GM21360 (cell line): ENCODE measurements at regions not wholly inside any gene's neighbourhood (a gene's known extent, or its start where the extent isn't known, plus 50 kb on each side); places are given as distances from the start of the nearest gene placed in this dataset.

Experiments used
- ATAC-seq: cut with Tn5 transposase; IDR thresholded peaks from one replicate; pipeline ENCODE4 v1.9.1; 2021; ENCODE audit warnings: mild to moderate bottlenecking, moderate library complexity; ENCODE audit not compliant: unreplicated experiment

DNA sequence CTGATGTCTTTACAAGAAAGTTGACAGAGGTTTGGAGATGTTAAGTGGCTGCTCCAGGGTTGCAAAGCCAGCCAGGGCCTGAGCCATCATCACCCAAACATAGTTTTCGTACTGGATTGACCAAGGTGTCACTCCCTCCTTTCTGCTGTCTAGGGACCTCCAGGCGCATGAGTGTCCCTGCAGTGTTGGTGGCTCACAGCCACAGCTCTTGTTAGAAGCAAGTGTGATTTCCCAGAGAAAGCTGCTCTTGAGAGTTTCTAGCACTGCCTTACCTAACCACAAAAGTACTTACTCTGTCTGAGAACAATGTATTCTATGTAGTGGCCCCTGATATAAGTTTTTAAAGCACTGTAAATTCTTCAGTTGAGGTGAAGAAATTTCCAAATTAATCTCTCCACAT is 144.1 kb downstream of the SOX2 start:
- ATAC-seq = no peak

DNA sequence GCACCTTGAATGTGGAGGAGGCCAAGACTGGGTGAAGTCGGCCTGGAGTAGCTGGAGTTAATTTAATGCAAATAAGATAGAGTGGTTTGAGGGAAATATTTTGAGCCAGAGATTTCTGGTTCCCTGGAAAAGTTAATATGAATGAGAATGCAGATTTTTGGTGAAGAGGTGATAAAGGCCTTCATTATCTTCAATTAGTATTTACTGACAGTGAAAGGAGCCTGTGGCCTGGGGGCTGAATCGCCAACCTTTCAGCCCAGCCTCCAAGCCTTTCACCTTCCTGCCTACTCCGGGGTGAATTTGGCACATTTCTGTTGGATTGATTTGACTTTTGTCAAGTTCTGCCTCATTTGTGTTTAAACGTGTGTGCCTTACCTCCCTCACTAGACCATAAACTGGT is 147.8 kb downstream of the SOX2 start:
- ATAC-seq = no peak

DNA sequence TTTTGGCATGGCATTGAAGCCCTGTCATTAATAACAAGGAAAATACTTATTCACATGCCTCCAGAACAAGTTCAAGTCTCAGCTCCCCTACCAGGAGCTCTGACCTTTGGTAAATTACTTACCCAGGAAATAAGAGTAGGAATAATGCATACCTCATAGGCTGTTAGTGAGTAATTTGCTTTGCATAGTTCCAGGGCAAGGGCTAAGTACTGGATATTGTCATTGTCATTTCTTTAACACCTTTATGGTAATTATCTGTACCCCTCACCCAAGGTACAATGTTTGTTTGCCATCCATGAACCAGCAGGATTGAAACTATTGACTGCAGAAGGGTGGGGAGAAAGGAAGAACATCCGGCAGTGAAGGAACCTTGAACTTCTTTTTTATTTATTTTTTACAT is 148.5 kb downstream of the SOX2 start:
- ATAC-seq = no peak

DNA sequence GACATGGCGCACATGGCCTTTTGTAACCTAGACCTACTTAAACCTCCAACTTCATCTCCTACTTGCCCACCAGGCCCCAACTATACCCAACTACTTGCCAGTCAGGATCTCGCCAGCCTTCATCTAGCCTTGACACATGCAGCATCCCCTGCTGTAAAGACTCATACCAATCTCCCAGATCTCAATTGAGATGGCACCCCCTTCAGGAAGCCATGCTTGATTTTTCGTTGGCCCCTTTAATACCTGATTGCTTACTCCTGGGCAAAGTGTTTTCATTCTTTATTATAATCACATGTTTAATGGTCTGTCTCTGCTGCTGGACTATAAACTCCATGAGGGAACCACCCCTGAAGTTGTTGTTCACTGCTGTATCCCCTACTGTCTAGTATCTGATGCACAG is 150.8 kb downstream of the SOX2 start:
- ATAC-seq = no peak

DNA sequence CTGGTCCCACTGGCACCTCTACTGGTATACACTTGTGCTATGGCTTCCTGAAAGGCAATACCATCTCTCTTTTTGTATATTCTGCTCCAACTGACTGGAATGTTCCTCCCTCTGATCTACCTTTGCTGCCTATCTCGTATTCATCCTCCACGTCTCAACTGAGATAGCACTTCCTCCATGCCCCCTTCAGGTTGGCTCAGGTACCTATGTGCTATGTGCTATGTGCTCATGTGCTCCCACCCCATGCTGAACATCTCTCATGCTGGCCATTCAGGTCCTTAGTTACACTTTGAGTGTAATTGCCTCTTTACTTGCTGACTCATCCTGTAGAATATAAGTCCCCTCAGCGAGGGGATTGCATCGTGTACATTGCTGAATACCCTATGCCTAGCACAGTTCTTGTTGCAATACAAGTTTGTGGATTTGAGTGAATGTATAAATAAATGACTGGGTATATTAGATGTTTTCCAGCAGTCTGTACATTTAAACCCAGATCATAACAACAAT is 156.9 kb downstream of the SOX2 start:
- ATAC-seq = no peak

DNA sequence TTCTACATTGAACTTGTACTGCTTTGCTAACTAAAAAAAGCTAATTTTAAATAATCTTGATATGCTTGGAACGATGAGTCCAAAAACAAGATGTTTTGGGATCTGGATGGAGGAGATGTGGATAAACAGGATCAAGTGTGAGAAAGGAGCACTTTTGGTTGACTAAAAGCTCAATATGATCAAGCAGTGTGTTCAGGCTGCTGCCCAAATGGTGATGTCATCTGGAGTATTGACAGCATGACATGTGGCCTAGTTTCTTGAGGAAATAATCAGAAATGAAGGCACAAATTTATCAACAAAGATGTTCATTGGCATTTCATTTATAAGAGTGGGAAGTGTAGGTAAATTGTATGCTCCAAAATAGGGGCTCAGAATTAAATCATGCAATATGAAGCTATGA is 161.2 kb downstream of the SOX2 start:
- no peak for ATAC-seq

DNA sequence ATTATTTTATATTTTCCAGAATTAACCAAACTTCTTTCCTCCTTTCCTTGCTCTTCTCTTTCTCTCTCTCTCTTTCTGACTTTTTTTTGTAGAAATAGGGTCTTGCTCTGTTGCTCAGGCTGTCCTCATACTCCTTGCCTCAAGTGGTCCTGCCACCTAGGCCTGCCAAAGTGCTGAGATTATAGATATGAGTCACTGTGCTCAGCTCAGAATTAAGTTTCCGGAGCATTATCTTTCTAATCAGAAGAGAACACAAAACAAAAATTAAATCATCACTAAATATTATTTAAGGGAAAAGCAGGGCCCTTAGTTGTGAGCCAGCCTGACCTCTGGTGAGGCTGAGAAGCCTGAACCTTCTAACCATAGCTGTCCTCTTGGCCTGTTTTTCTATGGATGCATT is 168.2 kb downstream of the SOX2 start:
- no peak for ATAC-seq

DNA sequence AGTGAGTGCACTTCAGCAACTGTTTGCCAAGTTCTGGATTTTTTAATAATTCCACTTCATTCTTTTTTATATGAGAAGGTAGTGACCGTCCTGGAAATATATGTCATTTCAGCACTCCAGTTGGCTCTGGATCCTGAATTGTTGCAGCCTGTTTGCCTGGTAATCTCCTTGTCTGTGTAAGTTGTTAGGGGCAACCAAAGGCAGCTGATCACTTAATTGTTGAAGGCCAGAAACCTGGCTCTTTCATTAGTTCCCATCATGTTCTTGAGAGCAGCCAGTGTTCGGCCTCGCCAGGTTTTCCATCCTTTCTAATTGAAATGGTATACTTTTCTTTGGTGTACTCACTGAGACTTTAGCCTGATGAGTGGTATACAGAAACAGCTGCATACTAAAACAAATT is 168.6 kb downstream of the SOX2 start:
- no peak for ATAC-seq

DNA sequence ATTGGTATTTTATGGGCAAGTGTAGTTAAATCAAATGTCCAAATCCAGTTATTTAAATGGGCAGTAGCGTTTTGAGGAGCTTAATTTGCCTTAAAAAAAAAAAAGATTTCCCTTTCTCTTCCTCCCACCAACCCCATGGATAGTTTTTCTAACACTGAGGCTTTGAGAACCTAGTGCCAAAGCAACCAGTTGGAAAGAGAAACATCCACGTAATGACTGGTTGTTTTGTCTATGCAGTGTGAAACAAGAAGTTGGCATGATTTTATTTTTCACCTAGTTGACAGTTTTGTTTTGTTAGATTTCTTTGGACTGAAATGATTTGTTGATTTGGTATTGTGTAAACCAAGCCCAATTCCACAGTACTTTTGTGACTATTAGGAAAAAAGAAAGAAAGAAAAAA is 170.0 kb downstream of the SOX2 start:
- no peak for ATAC-seq

DNA sequence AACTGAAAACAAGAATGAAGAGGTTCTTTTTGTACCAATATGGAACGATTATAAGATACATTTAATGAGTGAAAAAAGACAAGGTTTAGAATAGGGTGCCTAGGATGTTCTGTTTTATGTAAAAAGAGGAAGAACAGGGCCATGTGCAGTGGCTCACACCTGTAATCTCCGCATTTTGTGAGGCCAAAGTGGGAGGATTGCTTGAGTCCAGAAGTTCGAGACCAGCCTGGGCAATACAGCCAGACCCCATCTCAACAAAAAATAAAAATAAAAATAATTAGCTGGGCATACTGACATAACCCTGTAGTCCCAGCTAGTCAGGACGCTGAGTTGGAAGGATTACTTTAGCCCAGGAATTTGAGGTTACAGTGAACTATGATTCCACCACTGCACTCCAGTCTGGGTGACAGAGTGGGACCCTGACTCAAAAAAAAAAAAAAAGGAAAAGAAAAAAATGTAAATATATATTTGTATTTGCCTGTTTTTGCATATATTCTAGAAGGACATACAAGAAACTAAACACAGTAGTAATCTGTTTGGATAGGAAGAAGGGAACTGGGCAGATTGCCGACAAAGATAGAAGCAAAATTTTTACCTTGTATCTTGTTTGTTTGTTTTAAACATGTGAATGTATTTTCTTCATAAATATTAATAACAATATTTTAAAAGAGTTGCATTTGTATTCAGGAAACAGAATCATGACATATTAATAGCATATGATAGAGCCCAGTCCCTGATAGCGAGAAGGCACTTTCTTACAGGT is 174.3 kb downstream of the SOX2 start:
- no peak for ATAC-seq

DNA sequence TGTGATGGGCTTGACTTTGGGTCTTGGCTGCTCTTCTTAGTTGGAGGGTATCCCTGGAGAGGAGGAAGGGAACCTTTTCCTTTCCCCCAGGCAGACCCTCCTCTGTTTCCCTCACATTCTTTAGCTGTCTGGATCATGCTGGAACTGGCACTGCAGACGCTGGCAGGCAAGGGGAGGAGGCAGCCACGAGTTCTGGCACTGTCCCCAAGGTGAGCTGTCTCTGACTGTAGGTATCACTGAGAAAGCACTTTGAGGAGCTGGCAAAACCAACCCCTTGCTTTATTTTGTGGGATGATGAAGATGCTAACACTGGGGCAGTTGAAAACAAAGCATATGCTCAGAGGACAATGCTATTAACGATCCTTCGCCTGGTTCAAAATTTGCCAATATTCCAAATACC is 175.0 kb downstream of the SOX2 start:
- ATAC-seq = no peak

DNA sequence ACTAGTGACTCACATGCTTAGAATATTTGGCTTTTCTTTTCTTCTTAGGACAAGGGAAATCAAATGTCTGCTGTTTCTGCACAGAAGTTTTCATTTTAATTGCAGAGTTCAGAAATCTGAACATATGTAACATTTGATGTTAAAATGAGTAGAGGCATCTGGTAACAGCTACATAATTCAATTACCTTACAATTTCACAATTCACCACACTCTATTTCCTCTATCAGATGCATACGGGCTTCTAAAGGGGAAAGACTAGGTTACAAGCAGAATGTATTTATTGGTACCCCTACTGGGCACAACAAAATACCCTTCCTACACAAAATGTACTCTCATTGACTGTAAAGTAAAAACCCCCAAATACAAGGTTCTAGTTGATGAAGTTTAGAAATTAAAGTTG is 176.0 kb downstream of the SOX2 start:
- ATAC-seq = no peak

DNA sequence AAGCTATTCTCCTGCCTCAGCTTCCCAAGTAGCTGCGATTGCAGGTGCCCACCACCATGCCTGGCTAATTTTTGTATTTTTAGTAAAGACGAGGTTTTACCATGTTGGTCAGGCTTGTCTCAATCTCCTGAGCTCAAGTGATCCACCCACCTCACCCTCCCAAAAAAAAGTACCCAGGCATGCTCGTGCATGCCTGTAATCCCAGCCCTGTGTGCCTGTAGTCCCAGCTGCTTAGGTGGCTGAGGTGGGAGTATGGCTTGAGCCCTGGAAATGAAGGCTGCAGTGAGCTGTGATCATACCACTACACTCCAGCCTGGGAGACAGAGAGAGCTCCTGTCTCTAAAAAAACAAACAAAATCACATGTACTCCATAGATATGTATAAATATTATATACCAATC is 176.5 kb downstream of the SOX2 start:
- no peak for ATAC-seq

DNA sequence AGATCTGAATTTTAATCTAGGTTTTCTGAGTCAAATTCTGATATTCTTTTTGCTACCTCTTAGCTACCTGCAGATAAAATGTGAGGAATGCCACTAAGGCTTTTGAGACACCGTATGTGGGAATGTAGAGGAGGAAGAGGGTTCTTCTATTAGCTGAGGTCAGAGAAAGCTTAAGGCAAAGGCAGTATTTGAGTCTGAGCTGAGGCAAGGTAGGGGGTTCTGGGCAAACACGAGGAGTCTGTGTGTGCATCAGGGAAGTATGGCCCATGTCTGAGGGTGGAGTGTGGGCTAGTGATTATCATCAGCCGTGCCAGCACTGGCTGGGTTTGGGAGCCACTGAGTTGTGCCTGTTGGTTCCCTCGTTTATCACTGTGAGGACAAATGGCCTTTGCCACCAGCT is 181.1 kb downstream of the SOX2 start:
- ATAC-seq = no peak

DNA sequence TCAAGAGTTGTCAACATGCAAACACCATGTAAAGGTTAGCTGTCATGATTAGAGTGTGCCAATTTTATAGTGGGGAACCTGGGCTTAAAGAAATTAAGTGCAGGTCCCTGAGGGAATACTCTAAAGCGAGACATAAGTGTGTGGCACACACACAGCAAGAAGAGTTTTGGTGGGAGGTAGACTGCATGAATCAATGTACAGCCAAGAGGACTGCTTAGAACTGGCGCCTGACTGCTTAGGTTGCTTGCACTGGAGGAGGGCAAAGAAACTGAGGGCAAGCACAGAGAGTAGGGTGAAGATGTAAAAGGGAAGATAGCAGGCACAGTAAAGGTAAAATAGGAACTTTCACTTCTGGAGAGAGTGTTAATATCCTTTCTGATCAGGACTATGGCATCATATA is 184.9 kb downstream of the SOX2 start:
- no peak for ATAC-seq

DNA sequence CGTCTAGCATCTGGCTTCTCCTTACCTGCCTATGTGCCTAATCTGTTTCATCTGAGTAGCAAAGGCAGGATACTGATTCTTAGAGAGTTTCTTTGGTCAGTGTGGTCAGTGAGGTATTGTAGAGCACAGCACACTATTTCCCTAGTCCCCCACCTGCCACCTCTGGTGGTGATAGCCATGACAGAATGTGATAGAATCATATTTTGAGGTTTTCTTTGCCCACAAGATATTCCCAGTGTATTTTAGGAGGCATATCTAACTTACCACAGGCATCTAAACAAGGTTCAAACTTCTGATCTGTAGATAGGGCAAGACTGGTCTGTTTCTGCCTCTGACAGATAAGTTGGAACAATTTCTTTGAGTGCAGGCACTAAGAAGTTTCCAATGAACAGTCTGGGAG is 188.0 kb downstream of the SOX2 start:
- ATAC-seq = no peak

DNA sequence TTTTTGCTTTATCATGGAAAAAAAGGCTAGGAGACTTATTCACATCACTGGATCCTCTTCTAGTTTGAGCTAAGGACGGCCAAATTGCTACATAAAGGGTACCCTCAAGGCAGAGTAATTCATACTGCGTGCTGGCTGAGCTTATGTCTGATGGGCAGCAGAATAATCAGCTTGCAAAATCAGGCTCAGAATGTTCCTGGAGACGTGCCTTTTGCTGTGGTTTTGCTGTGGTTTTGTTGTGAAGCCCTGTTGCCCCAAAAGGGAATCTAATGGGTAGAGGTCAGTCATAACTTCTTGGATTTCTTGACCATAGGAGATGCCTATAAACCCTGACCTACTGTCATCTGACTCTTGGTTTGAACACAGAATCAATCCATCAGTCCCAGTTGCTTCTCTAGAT is 189.9 kb downstream of the SOX2 start:
- no peak for ATAC-seq

DNA sequence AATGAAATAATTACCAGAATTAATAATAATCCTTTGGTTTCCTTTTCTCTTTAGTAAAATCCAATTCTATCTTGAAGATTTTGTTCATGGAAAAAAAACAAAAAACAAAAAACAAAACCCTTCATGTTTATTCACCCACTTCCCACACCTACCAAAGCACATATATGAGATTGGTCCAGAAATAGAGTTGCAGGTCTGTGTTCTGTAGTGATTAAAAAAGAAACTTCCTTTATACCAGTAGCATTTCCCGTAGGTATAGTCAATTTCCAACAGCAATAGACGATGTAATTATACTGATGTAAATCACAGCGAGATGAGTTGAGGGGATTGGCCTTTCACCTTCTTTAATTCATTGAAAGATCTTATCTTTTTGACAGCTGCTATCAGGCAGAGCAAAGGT is 194.6 kb downstream of the SOX2 start:
- peak; percentile 72 for ATAC-seq

DNA sequence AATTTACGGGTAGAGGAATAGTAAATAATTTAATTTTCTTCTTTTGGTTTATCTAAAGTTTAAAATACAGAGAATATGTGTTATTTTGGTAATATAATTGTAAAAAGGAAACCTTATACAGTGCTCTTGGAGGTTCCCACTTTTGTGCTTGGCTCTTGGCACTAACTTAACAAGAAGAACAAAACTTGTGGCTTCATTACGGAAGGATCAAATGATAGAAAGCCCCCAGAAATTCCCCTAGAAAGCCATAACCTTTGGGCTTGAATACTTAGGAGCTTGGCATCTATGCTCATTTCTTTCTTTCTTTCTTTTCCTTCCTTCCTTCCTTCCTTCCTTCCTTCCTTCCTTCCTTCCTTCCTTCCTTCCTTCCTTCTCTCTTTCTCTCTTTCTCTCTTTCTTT is 197.5 kb downstream of the SOX2 start:
- no peak for ATAC-seq

DNA sequence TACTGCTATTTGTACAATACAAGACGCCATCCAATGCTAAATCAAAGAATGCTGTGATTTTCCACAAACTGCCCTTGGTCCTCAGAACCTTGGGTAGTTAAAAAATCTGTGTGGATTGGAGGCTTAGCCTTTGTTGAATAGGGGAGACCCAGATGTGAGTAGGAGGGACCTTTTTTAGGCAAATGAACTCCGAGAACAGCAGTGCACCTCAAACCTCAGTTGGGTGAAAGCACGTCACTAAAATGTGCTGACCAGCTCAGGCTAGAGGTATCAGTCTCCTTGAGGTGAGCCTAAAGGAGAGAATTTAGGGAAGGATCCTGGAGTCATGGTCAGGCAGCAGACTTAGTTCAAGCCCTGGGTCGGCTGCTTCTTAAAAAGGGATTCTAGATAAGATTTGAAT is 200.7 kb downstream of the SOX2 start:
- no peak for ATAC-seq

DNA sequence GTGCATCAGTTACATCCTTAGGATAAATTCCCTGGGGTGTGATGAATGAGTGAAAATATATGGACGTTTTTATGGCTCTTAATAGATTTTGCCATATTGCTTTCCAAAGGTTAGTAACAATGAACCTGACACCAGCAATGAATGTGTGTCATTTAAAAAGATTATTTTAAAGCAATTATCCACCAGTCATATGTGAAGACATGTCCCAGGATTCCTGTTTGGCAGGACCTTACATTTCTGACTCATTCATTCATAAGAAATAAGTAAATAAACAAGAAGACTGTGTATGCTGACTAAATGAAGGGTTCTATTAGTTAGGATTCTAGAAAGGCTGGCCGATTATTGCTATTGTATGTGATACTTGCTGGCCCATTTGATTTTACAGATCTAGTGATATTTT is 201.5 kb downstream of the SOX2 start:
- ATAC-seq = no peak

DNA sequence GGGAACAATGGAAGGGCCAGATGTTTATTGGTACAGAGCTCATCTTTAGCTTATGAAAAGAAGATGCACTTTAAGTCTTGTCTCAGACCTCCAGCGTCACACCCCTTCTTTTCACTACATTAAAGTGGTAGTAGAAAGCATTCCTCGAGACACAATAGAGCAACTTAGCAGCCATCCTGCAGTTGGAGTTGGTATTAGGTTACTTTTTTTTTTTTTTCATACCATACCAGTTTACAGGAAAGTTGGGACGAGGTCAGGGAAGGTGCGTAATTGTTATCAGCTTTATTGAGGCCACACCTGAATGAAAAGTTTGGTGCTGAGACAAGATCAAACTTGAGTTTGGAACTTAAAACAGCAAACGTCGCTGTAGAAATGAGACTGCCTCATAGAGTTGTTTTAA is 203.8 kb downstream of the SOX2 start:
- no peak for ATAC-seq

DNA sequence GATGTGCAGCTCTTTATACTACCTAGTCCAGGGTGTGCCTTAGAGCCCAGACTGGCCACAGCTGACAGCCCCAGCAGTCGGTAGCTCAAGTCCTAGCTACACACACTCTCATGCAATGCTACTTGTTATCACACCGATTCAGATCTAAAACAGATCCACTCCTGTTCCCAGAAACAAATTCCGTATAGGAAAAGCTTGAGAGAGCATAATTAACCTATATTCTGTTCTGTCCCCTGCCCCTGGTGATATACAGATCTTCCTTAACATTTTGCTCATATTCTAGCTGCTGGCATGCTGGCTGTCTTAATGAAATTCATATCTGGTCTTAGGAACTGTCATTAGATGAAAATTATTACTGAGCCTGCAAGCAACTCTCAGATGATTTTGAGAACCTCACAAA is 204.3 kb downstream of the SOX2 start:
- no peak for ATAC-seq
